Right renal cortex interstitium (tissue), 3 donors: ENCODE measurements at regions not wholly inside any gene's neighbourhood (a gene's known extent, or its start where the extent isn't known, plus 50 kb on each side); places are given as distances from the start of the nearest gene placed in this dataset.
A peak's percentile ranks its signal among the peaks of the same experiment; 100 is the strongest.
"Not testable (repeated sequence)": the region's sequence is repeated elsewhere in the genome, so short reads cannot be mapped to it uniquely, and the experiment has no call there.

Experiments used
- DNase-seq, 3 donors: peaks; one replicate each; pipeline ENCODE4 v3.0.0-alpha.2; 2013; ENCODE audit warnings: low read depth in 3 of 3, low spot score in 2 of 3

DNA sequence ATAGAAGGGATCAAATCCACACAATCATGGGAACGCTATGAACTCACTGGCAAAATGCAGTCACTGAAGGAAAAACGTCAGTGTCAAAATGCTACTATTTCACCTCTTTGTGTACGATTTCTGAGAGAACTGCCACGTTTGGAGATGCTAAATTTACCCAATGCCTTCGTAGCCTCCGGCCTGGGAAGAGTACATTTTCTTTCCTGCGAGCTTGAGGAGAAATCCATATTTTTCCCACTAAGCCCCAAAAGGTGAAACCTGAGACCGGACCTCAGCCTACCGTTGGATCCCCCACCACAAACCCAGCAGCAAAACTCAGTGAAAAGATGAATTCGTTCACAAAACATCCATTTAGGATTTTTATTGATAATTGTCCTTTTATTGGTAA lies 131.7 kb downstream of the GPX5 start:
- no peak for DNase-seq

DNA sequence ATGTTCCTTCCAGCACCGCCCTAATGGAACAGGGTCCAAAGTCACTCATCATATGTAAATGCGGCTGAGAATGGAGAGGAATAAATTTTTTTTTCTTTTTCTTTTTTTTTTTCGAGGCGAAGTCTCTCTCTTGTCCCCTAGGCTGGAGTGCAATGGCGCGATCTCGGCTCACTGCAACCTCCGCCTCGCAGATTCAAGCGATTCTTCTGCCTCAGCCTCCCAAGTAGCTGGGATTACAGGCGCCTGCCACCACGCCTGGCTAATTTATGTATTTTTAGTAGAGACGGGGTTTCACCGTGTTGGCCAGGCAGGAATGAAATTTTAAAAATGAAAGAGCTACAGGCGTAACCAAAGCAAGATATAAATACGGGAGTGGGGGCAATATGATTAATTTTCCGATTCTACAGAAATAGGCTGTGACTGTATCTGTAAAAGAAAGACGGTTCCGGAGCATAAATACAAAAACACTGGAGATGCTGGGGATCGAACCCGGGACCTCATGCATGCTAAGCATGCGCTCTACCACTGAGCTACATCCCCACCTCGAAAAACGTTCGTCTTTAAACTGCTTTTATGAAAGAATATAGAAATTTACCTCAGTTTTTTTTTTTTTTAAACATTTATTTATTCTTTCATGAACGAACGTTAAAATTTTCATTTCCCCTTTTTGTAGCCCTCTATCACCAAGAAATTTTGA lies 132.2 kb downstream of the GPX5 start:
- no peak for DNase-seq

DNA sequence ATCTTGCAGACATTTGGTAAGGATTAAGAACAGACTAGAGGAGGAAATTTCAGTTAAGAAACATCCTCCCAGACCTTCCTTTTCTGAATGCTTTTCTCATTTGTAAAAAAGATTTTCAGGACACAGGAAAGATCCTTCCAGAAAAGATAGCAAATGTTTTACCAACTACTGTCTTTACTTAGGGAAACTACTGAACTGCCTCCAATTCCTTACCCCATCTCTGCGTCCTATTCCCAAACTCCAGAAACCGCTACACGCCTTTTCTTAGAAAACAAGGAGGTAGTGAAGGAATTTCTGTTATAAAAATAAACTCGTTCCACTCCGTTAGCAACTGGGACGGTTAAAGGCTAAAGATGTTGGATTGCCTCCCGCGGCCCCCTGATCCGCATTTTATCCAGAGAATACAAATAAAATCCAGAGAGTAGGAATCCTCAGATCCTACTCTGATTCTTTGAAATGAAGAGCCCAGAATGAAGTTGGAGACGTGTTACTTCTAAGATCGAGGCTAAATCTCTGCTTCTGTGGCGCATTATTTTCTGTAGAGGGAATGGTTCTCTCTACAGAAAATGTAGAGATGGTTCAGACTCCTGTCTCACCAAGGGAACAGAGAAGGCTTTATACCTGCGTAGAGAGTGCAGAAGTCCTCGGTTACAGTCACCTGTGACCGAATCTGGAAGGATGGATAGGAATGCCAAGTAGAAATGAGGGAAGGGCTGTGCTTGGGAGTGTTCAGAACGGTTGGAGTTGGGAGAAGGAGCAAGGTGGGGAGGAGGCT lies 133.0 kb downstream of the GPX5 start:
- no peak for DNase-seq

GRCh38 chr6:28659250-28659566 lies 133.5 kb downstream of the GPX5 start:
- DNase-seq = no peak

DNA sequence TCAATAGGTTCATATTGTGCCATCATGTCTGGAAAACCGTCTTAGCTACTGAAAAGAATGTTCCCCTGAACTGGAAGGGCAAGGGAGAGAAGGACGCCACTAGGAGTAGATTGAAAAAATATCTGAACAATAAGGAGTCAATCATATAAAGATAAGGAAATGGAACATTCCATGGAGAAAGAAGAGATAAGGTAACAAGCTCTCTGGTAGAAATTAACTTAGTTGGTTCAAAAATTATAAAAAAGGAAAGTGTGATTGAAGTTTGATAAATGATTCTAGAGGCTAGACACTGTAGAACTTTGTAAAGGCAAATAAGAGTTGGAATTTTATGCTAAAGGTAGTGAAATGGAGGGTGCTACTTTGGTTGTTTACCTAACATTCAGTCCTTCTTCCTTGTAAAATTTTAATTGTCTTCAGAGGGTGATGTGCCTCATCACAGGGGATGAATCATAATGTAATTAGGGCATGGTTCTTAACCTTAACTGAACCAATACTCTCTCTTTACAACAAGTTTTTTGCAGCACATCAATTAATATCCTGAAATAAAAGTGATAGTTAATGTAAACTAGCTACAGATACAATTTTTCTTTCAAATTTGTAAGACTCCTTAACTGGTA lies 135.5 kb downstream of the GPX5 start:
- DNase-seq = no peak

DNA sequence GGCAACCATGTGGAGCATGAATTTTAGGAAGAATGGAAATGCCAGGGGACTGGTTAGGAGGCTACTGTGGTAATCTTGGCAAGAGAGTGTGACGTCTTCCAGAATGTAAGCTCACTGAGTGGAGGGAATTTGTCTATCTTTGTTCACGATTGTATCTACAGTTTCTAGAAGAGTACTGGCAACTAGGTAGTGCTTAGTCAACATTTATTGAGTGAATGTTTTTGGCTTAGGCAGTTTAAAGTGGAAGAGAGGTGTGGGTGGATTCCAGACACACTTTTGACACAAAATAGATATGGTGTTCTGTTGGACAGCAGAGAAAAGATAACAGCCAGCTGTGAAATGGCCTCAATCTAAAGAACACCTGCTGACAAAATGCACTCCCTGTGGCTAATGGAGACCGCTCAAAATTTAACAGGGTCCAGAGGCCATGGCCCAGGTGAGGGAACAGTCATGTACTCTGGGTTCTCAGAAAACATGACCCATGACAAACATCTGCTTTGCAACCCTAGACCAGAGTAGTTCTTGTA lies 139.3 kb downstream of the GPX5 start:
- no peak for DNase-seq

- no peak for DNase-seq
These were observed 147.7 kb downstream of the GPX5 start for GRCh38 chr6:28673417-28673786.

- DNase-seq = no peak
These were observed 148.3 kb downstream of the GPX5 start for GRCh38 chr6:28673787-28674671.

- DNase-seq = no peak
These were observed 149.9 kb downstream of the GPX5 start for GRCh38 chr6:28675600-28675999.

DNA sequence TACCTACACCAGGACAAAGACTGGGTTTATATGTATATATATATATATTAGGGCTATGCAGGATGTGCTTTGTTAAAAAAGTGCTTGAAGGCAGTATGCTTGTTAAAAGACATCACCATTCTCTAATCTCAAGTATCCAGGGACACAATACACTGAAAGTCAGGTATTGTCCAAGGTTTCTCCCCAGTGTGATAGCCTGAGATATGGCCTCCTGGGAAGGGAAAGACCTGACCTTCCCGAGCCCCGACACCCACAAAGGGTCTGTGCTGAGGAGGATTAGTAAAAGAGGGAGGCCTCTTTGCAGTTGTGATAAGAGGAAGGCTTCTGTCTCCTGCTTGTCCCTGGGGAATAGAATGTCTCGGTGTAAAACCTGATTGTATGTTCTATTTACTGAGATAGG lies 156.9 kb downstream of the GPX5 start:
- DNase-seq = no peak

DNA sequence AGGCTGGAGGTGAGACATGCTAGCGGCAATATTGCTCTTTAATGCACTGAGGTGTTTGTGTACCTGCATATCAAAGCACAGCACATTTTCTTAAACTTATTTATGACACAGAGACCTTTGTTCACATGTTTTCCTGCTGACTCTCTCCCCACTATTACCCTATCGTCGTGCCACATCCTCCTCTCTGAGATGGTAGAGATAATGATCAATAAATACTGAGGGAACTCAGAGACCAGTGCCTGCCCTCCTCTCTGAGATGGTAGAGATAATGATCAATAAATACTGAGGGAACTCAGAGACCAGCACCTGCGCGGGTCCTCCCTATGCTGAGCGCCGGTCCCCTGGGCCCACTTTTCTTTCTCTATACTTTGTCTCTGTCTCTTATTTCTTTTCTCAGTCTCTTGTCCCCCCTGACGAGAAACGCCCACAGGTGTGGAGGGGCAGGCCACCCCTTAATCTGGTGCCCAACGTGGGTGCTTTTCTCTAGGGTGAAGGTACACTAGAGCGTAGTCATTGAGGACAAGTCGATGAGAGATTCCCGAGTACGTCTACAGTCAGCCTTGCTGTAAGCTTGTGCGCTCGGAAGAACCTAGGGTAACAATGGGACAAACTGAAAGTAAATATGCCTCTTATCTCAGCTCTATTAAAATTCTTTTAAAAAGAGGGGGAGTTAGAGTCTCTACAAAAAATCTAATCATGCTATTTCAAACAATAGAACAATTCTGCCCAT lies 157.4 kb downstream of the GPX5 start:
- not testable (repeated sequence) for DNase-seq

- no peak for DNase-seq
These were observed 158.4 kb downstream of the GPX5 start for GRCh38 chr6:28683945-28684538.

DNA sequence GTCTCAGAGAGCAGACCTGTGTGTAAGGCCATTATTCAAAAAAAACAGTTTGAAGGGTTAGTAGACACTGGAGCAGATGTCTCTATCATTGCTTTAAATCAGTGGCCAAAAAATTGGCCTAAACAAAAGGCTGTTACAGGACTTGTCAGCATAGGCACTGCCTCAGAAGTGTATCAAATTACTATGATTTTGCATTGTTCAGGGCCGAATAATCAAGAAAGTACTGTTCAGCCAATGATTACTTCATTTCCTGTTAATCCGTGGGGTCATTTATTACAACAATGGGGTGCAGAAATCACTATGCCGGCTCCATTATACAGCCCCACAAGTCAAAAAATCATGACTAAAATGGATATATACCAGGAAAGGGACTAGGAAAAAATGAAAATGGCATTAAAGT lies 160.3 kb downstream of the GPX5 start:
- DNase-seq = not testable (repeated sequence)

DNA sequence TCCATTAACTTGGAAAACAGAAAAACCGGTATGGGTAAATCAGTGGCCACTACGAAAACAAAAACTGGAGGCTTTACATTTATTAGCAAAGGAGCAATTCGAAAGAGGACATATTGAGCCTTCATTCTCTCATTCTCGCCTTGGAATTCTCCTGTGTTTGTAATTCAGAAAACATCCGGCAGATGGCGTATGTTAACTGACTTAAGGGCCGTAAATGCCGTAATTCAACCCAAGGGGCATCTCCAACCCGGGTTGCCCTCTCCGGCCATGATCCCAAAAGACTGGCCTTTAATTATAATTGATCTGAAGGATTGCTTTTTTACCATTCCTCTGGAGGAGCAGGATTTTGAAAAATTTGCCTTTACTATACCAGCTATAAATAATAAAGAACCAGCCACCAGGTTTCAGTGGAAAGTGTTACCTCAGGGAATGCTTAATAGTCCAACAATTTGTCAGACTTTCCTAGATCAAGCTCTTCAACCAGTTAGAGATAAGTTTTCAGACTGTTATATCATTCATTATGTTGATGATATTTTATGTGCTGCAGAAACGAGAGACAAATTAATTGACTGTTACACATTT lies 160.9 kb downstream of the GPX5 start:
- peak; percentile 41 to 66 (median 45) for DNase-seq

GRCh38 chr6:28687309-28687981 lies 161.8 kb downstream of the GPX5 start:
- DNase-seq = not testable (repeated sequence)

DNA sequence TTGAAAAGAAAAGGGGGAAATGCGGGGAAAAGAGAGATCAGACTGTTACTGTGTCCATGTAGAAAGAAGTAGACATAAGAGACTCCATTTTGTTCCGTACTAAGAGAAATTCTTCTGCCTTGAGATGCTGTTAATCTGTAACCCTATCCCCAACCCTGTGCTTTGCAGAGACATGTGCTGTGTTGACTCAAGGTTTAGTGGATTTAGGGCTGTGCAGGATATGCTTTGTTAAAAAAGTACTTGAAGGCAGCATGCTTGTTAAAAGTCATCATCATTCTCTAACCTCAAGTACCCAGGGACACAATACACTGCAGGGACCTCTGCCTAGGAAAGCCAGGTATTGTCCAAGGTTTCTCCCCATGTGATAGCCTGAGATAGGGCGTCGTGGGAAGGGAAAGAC lies 166.3 kb downstream of the GPX5 start:
- DNase-seq = not testable (repeated sequence)

- DNase-seq = no peak
These were observed 167.5 kb downstream of the GPX5 start for GRCh38 chr6:28693033-28693750.

DNA sequence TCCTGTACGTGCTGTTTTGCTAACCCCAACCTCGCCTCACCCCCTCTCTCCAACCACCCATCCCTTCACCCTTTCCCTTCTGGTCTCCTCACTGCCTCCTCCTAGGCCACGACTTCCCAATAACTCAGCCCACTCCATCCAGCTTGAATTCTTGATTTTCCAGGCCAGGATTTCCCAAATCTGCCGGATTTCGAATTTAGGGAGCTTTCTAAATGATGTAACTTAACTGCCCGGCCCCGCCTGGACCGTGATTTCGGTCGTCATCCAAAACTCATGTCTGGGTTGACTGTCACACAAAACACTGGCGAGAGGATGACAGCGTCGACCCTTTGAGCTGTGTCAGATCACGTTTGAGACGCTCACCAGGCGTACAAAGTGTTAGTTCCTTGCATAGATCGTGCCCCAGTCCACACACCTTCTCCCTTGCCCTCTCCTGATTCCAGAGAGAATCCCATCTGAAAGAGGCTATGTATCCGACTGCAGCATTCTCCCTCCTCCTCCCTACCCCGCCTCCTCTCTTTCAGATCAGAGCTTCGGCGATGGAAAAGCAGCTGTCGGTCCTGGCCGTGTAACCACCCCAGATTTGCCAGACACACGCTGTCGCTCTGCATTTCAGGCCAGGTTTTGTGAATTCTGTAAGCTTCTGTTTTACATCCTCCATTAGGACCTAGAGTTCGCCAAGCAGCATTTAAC lies 168.2 kb downstream of the GPX5 start:
- DNase-seq = no peak
